CD4-positive, alpha-beta memory T cell (primary cell): ENCODE measurements at regions not wholly inside any gene's neighbourhood (a gene's known extent, or its start where the extent isn't known, plus 50 kb on each side); places are given as distances from the start of the nearest gene placed in this dataset.
"Not testable (repeated sequence)": the region's sequence is repeated elsewhere in the genome, so short reads cannot be mapped to it uniquely, and the experiment has no call there.

Experiments
- CTCF ChIA-PET: fragments of 350-600 bp; sonication (Branson Sonifier 250); formaldehyde crosslinking; loops from one replicate; lab custom pipeline; 2021; ENCODE audit warnings: inconsistent platforms; ENCODE audit not compliant: partially characterized antibody; lab: Charles Lee
- POLR2A ChIA-PET: fragments of 350-600 bp; sonication (Branson Sonifier 250); formaldehyde crosslinking; loops from one replicate; lab custom pipeline; 2021; ENCODE audit not compliant: partially characterized antibody; lab: Charles Lee
- DNase-seq, 5 donors: peaks; one replicate each; pipeline versions ENCODE4 v3.0.0 to v3.0.0-alpha.2; 2020 to 2022; ENCODE audit warnings: mixed read lengths in 1 of 5
- H3K27ac ChIP-seq: one replicate; pipeline ENCODE4 v1.7.0; 2013; ENCODE audit warnings: low read depth, low read length
- H3K27me3 ChIP-seq: 2 replicates; pipeline ENCODE4 v1.7.0; 2013; ENCODE audit warnings: mild to moderate bottlenecking, low read length, moderate library complexity; ENCODE audit not compliant: insufficient read depth
- H3K36me3 ChIP-seq: 2 replicates; pipeline ENCODE4 v1.7.0; 2013; ENCODE audit warnings: mild to moderate bottlenecking, low read length, moderate library complexity; ENCODE audit not compliant: insufficient read depth
- H3K4me1 ChIP-seq: 2 replicates; pipeline ENCODE4 v1.7.0; 2013; ENCODE audit warnings: mild to moderate bottlenecking, low read length, moderate library complexity; ENCODE audit not compliant: insufficient read depth
- H3K4me3 ChIP-seq, 2 donors: one replicate each; pipeline ENCODE4 v1.7.0; 2013; ENCODE audit warnings: low read length in 2 of 2, mild to moderate bottlenecking in 1 of 2
- H3K9me3 ChIP-seq, 2 donors: one replicate each; pipeline ENCODE4 v1.7.0; 2013; ENCODE audit warnings: low read length in 2 of 2, control low read depth in 1 of 2; ENCODE audit not compliant: control insufficient read depth in 1 of 2
- H3K27ac Mint-ChIP-seq, 7 donors: one replicate each; pipeline ENCODE4 v1.8.0; 2020 to 2021; ENCODE audit warnings: mixed read lengths in 7 of 7, mild to moderate bottlenecking in 6 of 7, inconsistent platforms in 3 of 7, moderate library complexity in 3 of 7
- H3K27me3 Mint-ChIP-seq, 2 donors: one replicate each; pipeline ENCODE4 v1.8.0; 2020 to 2021; ENCODE audit warnings: mixed read lengths in 2 of 2
- H3K36me3 Mint-ChIP-seq, 2 donors: one replicate each; pipeline ENCODE4 v1.8.0; 2020 to 2021; ENCODE audit warnings: mixed read lengths in 2 of 2, inconsistent platforms in 1 of 2, mild to moderate bottlenecking in 1 of 2
- H3K4me1 Mint-ChIP-seq, 4 donors: one replicate each; pipeline ENCODE4 v1.8.0; 2020 to 2021; ENCODE audit warnings: mixed read lengths in 4 of 4, mild to moderate bottlenecking in 1 of 4
- H3K4me3 Mint-ChIP-seq, 8 donors: one replicate each; pipeline ENCODE4 v1.8.0; 2020 to 2021; ENCODE audit warnings: mixed read lengths in 8 of 8, mild to moderate bottlenecking in 7 of 8, moderate library complexity in 6 of 8, inconsistent platforms in 3 of 8
- H3K9me3 Mint-ChIP-seq, 8 donors: one replicate each; pipeline ENCODE4 v1.8.0; 2020 to 2021; ENCODE audit warnings: mixed read lengths in 8 of 8, mild to moderate bottlenecking in 5 of 8, inconsistent platforms in 3 of 8, moderate library complexity in 1 of 8
- intact Hi-C: fragments of 100-400 bp; cut with micrococcal nuclease; formaldehyde crosslinking; loops from one replicate; pipeline ENCODE4 v1.15.1; 2023

- H3K4me3 Mint-ChIP-seq, H3K9me3 ChIP-seq, H3K36me3 ChIP-seq, H3K27ac Mint-ChIP-seq, H3K27ac ChIP-seq, H3K27me3 Mint-ChIP-seq, H3K4me1 Mint-ChIP-seq, POLR2A ChIA-PET, H3K4me3 ChIP-seq, intact Hi-C loops, H3K4me1 ChIP-seq, H3K36me3 Mint-ChIP-seq, CTCF ChIA-PET, DNase-seq, H3K27me3 ChIP-seq: not testable (repeated sequence)
- peaks cover 0 to 13% (median 10%) of the 10 kb centered on the region in 8 donors for H3K9me3 Mint-ChIP-seq
Measured at GRCh38 chr21:16464211-16464889, 734.6 kb downstream of the USP25 start.

- DNase-seq, result no peak
- CTCF ChIA-PET, result no interaction called here
- Histone ChIP-seq H3K9me3 (no peaks in the 10 kb centered on the region), H3K4me1 (no peaks in the 10 kb centered on the region), H3K27me3 (no peaks in the 10 kb centered on the region), H3K27ac (no peak overlapping the region), H3K36me3 (no peaks in the 10 kb centered on the region), H3K4me3 (no peak overlapping the region)
- H3K36me3 Mint-ChIP-seq, result no peaks in the 10 kb centered on the region
- no peaks in the 10 kb centered on the region for H3K27me3 Mint-ChIP-seq
- H3K27ac Mint-ChIP-seq, result no peak overlapping the region
- POLR2A ChIA-PET, result no interaction called here
- H3K9me3 Mint-ChIP-seq, result peaks cover 0 to 12% (median 6%) of the 10 kb centered on the region in 8 donors
- no peak overlapping the region for H3K4me3 Mint-ChIP-seq
- no peaks in the 10 kb centered on the region for H3K4me1 Mint-ChIP-seq
- intact Hi-C loops, result no loop called here
Measured at GRCh38 chr21:16468184-16468583, 738.4 kb downstream of the USP25 start.

- Histone ChIP-seq H3K4me1 (no peaks in the 10 kb centered on the region), H3K4me3 (no peak overlapping the region), H3K9me3 (no peaks in the 10 kb centered on the region), H3K27me3 (no peaks in the 10 kb centered on the region), H3K27ac (no peak overlapping the region), H3K36me3 (no peaks in the 10 kb centered on the region)
- Mint-ChIP-seq H3K4me3 (no peak overlapping the region), H3K9me3 (peaks cover 2 to 11% (median 6%) of the 10 kb centered on the region in 8 donors), H3K4me1 (no peaks in the 10 kb centered on the region), H3K27ac (no peak overlapping the region), H3K27me3 (no peaks in the 10 kb centered on the region), H3K36me3 (no peaks in the 10 kb centered on the region)
- ChIA-PET CTCF (no interaction called here), POLR2A (no interaction called here)
- DNase-seq, result no peak
- intact Hi-C loops, result no loop called here
Measured at GRCh38 chr21:16473988-16474387, 744.2 kb downstream of the USP25 start.

- Mint-ChIP-seq H3K4me3 (no peak overlapping the region), H3K4me1 (no peaks in the 10 kb centered on the region), H3K27ac (no peak overlapping the region), H3K27me3 (no peaks in the 10 kb centered on the region), H3K36me3 (no peaks in the 10 kb centered on the region), H3K9me3 (peaks cover 4 to 17% (median 8%) of the 10 kb centered on the region in 8 donors)
- ChIA-PET CTCF (no interaction called here), POLR2A (no interaction called here)
- no peaks in the 10 kb centered on the region for H3K27me3 ChIP-seq
- no peaks in the 10 kb centered on the region for H3K4me1 ChIP-seq
- intact Hi-C loops, result no loop called here
- no peak overlapping the region for H3K27ac ChIP-seq
- no peaks in the 10 kb centered on the region for H3K36me3 ChIP-seq
- no peaks in the 10 kb centered on the region for H3K9me3 ChIP-seq
- DNase-seq, result no peak
- H3K4me3 ChIP-seq, result no peak overlapping the region
Measured at GRCh38 chr21:16476056-16476825, 746.5 kb downstream of the USP25 start.

- Histone ChIP-seq H3K36me3 (no peaks in the 10 kb centered on the region), H3K4me3 (no peak overlapping the region), H3K4me1 (no peaks in the 10 kb centered on the region), H3K9me3 (no peaks in the 10 kb centered on the region), H3K27me3 (no peaks in the 10 kb centered on the region), H3K27ac (no peak overlapping the region)
- Mint-ChIP-seq H3K9me3 (peaks cover 0 to 8% (median 4%) of the 10 kb centered on the region in 8 donors), H3K4me3 (no peak overlapping the region), H3K27ac (no peak overlapping the region), H3K4me1 (no peaks in the 10 kb centered on the region), H3K36me3 (no peaks in the 10 kb centered on the region), H3K27me3 (no peaks in the 10 kb centered on the region)
- intact Hi-C loops, result no loop called here
- ChIA-PET CTCF (no interaction called here), POLR2A (no interaction called here)
- no peak for DNase-seq
Measured at GRCh38 chr21:16488042-16488441, 758.3 kb downstream of the USP25 start.

GRCh38 chr21:16492356-16492755 lies 762.6 kb downstream of the USP25 start:
- intact Hi-C loops, result no loop called here
- Histone ChIP-seq H3K4me3 (no peak overlapping the region), H3K27ac (no peak overlapping the region), H3K27me3 (no peaks in the 10 kb centered on the region), H3K4me1 (no peaks in the 10 kb centered on the region), H3K9me3 (no peaks in the 10 kb centered on the region), H3K36me3 (no peaks in the 10 kb centered on the region)
- no peak for DNase-seq
- CTCF ChIA-PET, result no interaction called here
- Mint-ChIP-seq H3K27me3 (no peaks in the 10 kb centered on the region), H3K4me3 (no peak overlapping the region), H3K9me3 (peaks cover 0 to 6% (median 2%) of the 10 kb centered on the region in 8 donors), H3K4me1 (no peaks in the 10 kb centered on the region), H3K36me3 (no peaks in the 10 kb centered on the region), H3K27ac (no peak overlapping the region)
- POLR2A ChIA-PET, result no interaction called here

GRCh38 chr21:16492892-16493291 lies 763.1 kb downstream of the USP25 start:
- Mint-ChIP-seq H3K9me3 (peaks cover 0 to 9% (median 2%) of the 10 kb centered on the region in 8 donors), H3K27ac (no peak overlapping the region), H3K27me3 (no peaks in the 10 kb centered on the region), H3K36me3 (no peaks in the 10 kb centered on the region), H3K4me3 (no peak overlapping the region), H3K4me1 (no peaks in the 10 kb centered on the region)
- POLR2A ChIA-PET, result no interaction called here
- DNase-seq, result no peak
- Histone ChIP-seq H3K27me3 (no peaks in the 10 kb centered on the region), H3K36me3 (no peaks in the 10 kb centered on the region), H3K4me3 (no peak overlapping the region), H3K4me1 (no peaks in the 10 kb centered on the region), H3K9me3 (no peaks in the 10 kb centered on the region), H3K27ac (no peak overlapping the region)
- CTCF ChIA-PET, result no interaction called here
- intact Hi-C loops, result no loop called here
